ENCODE measurements at regions not wholly inside any gene's neighbourhood (a gene's known extent, or its start where the extent isn't known, plus 50 kb on each side); places are given as distances from the start of the nearest gene placed in this dataset.
"Not testable (repeated sequence)": the region's sequence is repeated elsewhere in the genome, so short reads cannot be mapped to it uniquely, and the experiment has no call there.

DNA sequence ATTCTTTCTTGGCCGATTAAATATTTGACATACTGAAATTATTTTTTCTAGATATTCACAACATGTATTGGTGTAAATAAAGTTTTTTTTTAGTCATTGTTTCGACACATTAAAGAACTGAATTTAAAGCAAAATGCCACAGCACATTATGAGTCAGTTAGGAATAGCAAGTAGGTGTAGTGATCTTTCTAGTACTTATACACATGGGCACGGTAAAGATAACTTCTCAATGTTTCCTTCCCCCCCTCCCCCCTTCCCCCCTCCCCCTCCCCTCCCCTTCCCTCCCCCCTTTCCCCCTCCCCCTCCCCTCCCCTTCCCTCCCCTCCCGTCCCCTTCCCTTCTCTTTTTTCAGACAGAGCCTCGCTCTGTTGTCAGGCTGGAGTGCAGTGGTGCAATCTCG is 1269.9 kb downstream of the ADGRL3 start:
- DNase-seq = no peak

DNA sequence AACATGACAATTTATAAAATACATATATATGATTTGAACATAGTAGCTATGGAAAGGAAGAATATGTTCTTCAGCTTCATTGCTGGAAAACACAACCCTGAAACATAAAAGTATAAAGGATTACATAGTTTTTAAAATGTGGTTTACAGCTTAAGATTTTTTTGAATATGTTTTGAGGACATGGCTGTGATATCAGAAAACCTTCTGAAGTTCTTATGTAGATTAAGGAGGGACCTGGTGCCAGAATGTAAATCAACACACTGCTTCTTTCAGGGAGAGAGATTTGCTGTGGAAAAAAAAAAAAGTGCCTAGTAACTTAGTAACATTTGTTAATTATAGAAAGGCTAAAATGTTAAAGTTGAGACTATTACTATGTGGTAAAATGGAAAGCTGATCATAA is 1261.8 kb downstream of the ADGRL3 start:
- no peak for DNase-seq

- DNase-seq = no peak
Measured at GRCh38 chr4:62460329-62460728, 1260.2 kb downstream of the ADGRL3 start.

DNA sequence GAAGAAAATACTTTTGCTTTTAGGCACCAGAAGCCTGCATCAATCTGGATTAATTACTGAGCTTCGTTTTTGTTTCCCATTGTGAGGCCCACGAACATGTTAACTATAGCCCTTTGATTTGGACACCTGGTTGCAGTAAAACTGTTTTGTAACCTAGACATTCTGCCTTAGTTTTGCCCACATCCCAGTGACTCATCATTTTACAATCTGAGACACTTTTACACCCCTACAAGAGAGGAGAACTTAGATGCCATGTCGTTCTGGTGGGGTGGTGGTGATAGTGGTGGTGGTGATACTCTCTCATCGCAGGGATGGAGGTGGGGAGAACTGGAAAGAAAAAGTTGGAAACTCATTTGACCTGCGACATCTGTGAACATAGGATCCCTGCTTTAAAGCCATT is 1257.2 kb downstream of the ADGRL3 start:
- DNase-seq = no peak

GRCh38 chr4:62455871-62456270 is 1255.7 kb downstream of the ADGRL3 start:
- DNase-seq = no peak

GRCh38 chr4:62454535-62454934 is 1254.4 kb downstream of the ADGRL3 start:
- no peak for DNase-seq

GRCh38 chr4:62450740-62451139 is 1250.6 kb downstream of the ADGRL3 start:
- no peak for DNase-seq

GRCh38 chr4:62449538-62449937 is 1249.4 kb downstream of the ADGRL3 start:
- DNase-seq = no peak

DNA sequence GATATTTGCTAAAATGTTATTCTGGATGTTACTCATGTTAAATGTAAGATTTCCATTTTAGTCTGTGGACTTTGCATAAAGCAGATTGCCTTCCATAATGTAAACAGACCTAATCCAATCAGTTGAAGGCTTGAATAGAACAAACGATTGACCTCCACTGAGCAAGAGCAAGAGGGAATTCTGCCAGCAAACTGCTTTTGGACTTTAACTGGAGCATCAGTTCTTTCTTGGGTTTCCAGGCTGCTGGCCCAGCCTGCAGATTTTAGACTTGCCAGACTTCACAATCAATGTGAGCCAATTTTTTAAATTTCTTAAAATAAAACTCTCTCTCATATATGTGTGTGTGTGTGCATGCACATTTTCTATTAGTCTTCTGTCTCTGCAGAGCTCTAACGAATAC is 1248.8 kb downstream of the ADGRL3 start:
- DNase-seq = no peak

GRCh38 chr4:62439051-62439450 is 1238.9 kb downstream of the ADGRL3 start:
- no peak for DNase-seq

DNA sequence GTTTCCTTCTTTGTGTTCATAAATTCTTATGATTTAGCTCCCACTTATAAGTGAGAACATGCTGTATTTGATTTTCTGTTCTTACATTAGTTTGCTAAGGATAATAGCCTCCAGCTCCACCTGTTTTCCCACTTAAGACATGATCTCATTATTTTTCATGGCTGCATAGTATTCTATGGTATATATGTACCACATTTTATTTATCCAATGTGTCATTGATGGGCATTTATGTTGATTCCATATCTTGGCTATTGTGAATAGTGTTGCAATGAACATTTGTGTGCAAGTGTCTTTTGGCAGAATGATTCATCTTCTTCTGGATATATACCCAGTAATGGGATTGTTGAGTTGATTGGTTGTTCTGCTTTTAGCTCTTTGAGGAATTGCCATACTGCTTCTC is 1234.8 kb downstream of the ADGRL3 start:
- DNase-seq = no peak

DNA sequence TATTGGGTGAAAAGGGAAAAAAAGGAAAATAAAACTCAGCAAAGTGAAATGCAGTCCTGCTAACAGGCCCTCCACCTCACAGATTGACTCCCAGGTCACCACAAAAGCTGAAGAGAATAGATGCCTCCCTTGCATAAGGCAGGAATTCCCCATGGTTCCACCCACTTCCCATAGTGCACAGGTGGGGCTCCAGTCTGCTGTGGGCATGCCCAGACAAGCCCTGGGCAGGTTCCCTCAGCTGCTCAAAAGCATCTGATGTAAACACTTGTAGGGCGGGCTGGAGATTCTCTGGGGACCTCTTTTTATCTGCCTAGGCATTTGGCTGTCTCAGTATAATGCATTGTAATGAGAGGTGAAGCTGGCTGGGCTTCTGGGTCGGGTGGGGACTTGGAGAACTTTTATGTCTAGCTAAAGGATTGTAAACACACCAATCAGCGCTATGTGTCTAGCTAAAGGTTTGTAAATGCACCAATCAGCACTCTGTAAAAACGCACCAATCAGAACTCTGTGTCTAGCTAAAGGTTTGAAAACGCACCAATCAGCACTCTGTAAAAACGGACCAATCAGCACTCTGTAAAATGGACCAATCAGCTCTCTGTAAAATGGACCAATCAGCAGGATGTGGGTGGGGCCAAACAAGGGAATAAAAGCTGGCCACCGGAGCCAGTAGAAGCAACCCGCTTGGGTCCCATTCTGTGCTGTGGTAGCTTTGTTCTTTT is 1231.5 kb downstream of the ADGRL3 start:
- DNase-seq = not testable (repeated sequence)

DNA sequence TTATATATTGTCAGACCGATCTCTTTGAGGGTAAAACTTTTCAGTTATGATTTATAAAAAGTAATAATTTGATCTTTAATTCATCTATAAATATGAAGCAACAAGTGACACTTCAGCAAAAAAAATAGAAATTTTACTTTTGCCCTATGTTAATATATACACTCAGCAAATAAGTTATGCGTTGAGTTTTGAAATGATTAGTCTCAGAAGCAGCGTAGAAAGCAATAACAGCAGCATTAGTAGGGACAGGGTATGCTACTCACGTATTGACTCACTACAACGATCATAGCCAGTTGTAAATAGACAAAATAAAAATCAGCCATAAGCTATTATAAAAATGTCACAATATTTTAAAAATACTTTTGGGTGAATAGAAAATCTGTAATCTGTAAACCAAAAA is 1229.2 kb downstream of the ADGRL3 start:
- DNase-seq = no peak

DNA sequence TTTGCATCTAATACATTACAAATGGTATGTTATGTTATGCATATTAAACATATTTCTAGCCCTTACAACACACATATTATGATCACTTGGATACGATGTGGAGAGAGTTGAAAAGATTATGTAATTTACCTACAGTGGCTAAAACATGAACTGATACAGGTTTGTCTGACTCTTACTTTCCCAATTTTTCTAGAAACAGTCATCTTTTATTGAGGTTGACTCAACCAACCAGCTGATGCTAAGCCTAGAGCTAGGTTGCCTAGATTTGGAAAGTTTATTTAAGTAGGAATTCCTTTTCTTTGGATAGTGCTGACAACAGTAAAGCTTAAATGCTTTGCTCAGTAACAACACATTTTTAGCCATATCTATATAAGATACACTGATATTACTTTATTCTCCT is 1215.1 kb downstream of the ADGRL3 start:
- DNase-seq = no peak

DNA sequence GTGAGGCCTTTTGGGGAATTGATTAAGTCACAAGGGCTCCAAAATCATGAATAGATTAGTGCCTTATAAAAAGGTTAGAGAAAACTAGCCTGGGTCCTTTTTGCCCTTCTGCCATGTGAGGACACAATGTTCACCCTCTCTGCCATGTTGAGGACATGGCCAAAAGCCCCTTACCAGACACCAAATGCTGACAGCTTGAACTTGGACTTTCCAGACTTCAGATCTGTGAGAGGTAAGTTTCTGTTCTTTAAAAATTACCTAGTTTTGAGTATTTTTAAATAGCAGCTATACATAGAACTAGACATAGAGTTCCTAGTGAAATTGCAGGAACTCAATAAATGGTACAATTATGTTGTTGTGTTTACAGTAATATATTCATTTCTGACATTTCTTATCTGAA is 1214.4 kb downstream of the ADGRL3 start:
- no peak for DNase-seq

DNA sequence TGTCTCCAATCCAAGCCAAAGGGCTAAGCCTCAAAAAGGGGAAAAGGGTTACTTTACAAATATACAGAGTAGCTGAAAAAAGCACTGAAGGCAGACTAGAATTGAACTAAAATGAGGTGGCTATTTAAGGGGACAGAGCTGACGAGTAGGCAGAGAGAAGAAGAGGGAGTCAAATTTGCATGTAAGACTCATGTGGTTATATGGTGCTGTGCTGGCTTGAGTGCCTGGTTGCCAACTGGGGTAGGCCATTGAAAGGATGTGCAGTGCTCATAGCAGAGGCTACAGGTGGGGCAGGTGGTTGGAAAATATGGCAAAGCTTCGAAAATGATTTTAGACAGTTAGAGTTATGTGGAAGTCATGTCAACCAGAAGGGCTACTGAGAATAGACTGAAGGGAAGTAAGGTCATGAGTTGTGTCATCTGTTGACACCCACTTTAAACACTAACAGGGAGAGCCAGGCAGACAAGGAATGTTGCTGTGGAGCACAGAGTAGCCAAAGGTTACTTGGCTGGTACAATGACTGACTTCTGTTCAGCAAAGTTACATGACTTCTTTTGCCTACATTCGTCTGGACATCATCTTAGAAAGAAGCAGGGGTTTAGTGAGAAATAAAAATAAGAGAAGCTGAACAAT is 1210.4 kb downstream of the ADGRL3 start:
- no peak for DNase-seq

DNA sequence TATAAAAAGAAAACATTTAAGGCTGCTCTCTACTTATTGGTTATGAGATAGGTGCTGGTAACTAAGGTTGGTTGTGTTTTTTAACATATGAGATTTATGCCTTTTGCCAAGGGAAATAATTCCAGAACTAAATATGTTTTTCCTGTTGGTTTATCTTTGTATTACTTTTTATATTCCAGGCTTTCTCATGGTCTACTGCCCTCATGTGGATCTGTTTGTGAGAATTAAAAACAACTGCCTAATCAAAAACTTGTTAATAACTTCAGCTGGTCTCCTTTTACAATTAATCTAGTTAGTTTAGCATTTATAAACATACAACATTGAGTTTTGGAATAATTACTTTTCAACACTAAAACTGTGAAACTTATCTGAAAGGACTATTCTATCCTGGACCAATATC is 1208.3 kb downstream of the ADGRL3 start:
- DNase-seq = no peak

GRCh38 chr4:62407534-62407933 is 1207.4 kb downstream of the ADGRL3 start:
- peak in 1 of 56 donors; percentile 2 for DNase-seq

GRCh38 chr4:62402088-62402806 is 1202.1 kb downstream of the ADGRL3 start:
- DNase-seq = no peak

GRCh38 chr4:62399242-62399641 is 1199.1 kb downstream of the ADGRL3 start:
- DNase-seq = peak in 5 of 56 donors; percentile 0 to 11 (median 1)

DNA sequence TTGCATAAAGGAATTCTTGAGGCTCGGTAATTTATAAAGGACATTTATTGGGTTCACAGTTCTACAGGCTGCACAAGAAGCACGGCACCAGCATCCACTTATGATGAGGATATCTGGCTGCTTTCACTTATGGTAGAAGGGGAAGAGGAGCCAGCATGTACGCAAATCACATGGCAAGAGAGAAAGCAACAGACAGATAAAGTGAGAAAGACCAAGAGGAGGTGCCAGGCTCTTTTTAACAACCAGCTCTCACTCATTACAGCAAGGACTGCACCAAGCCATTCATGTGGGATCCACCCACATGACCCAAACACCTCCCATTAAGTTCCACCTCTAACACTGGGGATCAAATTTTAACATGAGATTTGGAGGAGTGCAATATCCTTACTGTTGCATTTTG is 1198.2 kb downstream of the ADGRL3 start:
- no peak for DNase-seq

DNA sequence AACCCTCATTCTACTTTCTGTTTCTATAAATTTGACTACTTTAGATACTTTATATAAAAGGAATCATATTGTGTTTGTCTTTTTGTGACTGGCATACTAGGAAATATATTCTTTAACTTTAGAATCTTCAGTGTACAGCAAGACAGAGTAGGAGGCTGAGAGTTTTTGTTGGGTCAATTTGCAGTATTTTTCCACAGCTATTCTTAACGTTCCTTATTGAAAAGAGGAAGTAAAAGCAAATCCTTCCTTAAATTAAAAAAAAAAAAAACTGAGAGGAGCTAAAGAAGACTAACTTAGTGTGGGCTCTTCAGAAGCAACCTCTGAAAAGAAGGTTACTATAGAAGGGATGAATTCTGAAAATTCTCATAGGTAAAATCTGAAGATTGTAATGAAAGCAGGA is 1194.6 kb downstream of the ADGRL3 start:
- no peak for DNase-seq

GRCh38 chr4:62387808-62388207 is 1187.7 kb downstream of the ADGRL3 start:
- no peak for DNase-seq
